GM18502 (cell line): ENCODE measurements at regions not wholly inside any gene's neighbourhood (a gene's known extent, or its start where the extent isn't known, plus 50 kb on each side); places are given as distances from the start of the nearest gene placed in this dataset.

Experiments
- ATAC-seq: cut with Tn5 transposase; IDR thresholded peaks from one replicate; pipeline ENCODE4 v1.9.1; 2021; ENCODE audit warnings: mild to moderate bottlenecking; ENCODE audit not compliant: unreplicated experiment, poor library complexity

DNA sequence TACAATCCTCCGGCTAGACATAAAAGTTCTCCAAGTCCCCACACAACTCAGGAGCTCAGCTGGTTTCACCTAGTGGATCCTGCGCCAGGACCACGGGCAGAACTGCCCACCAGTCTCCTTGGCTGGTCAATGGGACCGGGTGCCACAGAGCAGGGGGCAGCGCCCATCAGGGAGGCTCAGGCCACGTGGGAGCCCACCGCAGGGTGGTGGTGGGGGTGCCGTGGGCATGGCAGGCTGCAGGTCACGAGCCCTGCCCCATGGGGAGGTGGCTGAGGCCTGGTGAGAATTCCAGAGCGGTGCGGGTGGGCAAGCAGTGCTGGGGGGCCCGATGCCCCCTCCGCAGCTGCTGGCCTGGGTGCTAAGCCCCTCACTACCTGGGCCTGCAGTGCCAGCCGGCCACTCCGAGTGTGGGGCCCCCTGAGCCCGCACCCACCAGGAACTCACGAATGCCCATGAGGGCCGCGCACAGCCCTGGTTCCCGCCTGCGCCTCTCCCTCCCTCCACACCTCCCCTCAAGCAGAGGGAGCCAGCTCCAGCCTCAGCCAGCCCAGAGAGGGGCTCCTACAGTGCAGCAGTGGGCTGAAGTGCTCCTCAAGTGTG lies 1091.9 kb upstream of the TENM4 start:
- ATAC-seq, result no peak

DNA sequence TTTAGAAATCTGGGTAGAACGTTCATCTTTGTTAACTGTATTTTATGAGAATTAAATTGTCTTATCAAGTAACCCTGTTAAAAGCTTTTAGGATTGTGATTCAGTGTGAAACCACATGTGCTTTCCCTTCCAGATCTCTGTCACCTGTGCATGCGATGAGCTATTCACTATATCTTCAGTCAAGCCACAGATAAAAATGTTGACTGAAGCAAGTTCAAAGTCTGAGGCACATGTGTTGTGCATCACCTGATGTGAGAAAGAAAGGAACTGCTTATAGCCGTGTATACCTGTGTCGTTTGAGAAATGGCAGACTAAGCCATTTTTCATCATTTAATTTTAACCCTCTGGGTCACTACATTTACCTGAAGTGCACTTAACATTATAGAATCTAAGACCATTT lies 1088.9 kb upstream of the TENM4 start:
- ATAC-seq, result no peak

DNA sequence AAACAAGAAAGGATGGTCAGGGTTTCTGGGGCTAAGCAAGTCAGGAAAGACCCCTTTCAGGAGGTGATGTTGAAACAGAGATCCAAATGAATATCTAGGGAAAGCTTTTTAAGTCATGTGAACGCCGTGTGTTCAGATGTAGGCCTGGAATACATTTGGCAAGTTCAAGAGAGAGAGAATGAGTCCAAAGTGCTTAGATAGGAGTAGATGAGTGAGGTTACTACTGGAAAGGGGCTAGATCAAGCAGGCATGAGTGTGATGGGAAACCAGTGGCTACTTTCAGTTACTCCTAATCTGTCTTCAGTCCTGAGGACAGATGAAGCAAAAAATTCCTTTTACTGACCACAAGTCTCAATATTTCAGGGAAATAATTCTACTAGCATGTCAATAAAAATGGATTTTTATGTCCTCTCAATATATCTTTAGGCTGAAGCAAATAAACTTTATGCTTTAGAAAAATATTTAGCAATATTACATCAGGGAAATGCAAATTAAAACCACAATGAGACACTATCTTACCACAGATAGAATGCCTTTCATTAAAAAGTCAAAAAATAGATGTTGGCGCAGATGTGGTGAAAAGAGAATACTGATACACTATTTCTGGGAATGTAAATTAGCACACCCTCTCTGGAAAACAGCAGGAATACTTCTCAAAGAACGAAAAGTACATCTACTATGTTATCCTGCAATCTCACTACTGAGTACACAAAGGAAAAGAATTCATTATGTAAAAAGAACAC lies 1085.0 kb upstream of the TENM4 start:
- ATAC-seq, result no peak

DNA sequence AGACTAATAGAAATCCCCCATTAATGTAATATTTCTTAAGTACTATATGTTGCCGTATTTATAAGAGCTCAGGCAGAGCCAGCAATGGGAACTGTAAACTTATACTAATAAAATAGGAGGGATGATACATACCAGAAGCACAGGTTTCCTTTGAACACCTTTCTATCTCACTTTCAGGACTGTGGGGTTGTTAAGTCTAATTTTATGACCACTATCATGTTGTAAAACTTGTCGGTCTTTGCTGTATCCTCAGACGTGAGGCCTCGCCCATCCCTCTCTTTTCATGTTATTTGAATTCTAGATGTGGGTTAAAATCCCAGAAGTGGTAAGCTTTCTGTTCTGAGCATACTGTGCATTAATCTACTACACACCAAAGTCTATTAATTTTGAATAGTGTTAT lies 1083.5 kb upstream of the TENM4 start:
- no peak for ATAC-seq

GRCh38 chr11:80523057-80523456 lies 1082.2 kb upstream of the TENM4 start:
- ATAC-seq, result no peak

DNA sequence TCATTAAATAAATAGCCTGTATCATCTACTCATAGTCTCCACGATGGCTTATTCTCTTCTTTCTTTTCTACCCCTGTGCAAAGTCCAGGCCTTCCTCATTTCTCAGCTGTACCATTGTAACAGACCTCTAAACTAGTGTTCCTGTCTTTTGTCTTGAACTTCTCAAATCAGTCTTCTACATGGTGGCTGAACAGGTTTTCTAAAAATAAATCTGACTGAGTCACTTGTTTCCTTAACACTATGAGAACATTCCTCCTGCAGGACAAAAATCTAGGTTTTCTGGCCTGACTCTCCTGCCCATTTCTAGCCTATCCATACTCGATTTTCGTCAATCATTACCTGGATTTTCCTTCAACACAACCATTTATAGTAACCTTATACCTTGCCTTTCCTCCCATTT lies 1080.8 kb upstream of the TENM4 start:
- no peak for ATAC-seq

DNA sequence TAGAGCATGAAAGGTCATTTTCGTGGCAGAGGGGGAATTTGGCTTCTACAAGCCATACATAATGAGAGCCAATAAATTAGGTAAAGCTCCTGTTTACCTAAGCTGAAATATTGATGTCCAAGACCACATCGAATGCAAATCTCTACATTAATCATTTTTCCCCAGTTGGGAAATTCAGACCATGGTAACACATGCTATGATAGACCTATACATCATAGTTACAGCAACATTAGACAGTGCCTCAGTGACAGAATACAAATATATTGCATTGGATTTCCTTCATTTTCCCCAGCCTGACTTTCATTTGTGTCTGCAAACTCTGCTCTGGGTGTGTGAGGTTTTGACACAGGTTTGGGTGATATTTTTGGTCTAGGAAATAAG lies 1079.7 kb upstream of the TENM4 start:
- no peak for ATAC-seq

DNA sequence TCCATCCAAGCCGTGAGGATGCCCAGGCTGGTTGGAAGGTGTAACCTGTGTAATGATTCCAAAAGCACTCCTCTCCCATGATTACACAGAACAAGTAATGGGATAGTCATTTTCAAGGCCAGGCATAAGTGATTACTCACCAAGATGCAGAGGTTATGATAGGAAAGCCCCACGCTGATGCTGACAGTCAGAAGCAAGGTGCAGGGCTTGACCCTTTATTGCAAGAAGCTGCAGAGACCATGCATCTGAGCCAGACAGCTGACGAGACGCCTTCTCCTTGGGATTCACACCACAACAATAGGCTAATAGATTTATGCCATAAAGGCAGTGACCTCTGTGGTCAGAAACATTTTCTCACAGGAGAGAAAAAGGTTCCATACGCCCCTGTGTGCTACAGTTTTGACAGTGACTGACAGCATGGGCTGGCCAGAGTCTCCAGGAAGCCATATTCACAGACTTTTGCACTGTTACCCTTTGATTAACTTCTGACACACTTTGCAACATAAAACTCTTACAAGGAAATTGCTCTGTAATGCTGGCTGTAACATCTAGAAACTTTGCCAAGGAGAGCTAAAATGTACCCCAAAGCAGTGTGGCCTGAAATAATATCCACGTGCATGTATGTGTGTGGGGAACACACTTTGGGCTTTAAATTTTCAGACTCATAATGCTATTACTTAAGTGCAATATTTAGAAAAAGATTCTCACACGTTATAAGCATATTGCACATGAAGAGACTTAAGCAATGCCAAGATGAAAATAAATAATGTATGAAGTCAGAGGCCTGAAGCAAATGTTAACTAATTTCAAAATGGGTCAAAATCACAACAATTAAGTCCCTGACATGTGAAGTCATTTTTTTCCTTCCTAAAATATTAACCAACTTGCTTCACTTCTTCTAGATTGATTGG lies 1079.0 kb upstream of the TENM4 start:
- no peak for ATAC-seq

GRCh38 chr11:80517701-80518100 lies 1076.9 kb upstream of the TENM4 start:
- no peak for ATAC-seq

DNA sequence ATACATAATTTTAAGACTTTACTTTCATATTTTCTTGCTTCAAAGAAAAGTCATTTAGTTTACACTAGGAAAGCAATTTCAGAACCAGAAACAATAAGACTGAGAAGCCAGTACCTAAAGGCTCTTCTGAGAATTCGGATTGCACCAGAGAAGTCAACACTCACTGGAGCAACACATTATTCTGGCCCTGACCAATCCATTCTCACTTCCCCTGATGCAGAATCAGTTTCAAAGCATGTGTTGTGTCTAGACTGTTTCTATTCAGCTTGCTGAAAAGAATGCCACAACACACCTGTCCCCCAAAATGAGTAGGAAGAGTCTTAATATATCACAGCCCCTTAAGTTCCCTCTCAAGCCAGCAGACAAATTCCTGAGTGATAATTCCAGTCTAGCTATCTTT lies 1074.3 kb upstream of the TENM4 start:
- peak; percentile 76 for ATAC-seq

GRCh38 chr11:80512491-80512890 lies 1071.7 kb upstream of the TENM4 start:
- ATAC-seq, result no peak

DNA sequence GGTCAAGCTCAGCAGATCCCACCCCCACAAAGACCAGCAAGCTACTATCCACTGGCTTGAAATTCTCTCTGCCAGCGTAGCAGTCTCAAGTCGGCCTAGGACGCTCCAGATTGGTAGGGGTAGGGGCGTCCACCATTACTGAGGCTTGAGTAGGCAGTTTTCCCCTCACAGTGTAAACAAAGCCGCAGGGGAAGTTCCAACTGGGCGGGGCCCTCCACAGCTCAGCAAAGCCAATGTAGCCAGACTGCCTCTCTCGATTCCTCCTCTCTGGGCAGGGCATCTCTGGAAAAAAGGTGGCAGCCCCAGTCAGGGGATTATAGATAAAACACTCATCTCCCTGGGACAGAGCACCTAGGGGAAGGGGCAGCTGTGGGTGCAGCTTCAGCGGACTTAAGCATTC lies 1064.9 kb upstream of the TENM4 start:
- ATAC-seq, result no peak

DNA sequence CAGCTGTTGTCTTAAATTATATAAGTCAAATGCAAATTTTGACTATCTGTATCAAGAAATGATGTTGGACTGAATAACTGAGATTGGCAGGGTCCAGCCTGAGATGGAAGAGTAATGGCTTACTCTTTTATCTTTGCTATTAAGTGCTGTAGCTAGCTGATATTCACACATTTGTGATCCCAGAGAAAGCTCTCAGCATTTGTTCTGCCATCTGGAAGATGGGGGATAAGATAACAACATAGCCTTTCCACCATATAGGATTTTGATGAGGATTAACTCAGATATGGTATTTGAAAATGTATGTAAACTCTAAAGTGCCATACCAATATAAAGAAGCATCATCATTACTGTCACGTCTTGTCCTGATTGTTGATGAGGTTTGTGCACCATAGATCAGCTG lies 1063.2 kb upstream of the TENM4 start:
- ATAC-seq, result no peak

- no peak for ATAC-seq
These were observed 1061.7 kb upstream of the TENM4 start for GRCh38 chr11:80502511-80502910.

- ATAC-seq, result no peak
These were observed 1054.3 kb upstream of the TENM4 start for GRCh38 chr11:80495116-80495515.

- ATAC-seq, result no peak
These were observed 1047.1 kb upstream of the TENM4 start for GRCh38 chr11:80487952-80488351.

- ATAC-seq, result no peak
These were observed 1045.8 kb upstream of the TENM4 start for GRCh38 chr11:80486678-80487077.

GRCh38 chr11:80477178-80477577 lies 1036.3 kb upstream of the TENM4 start:
- no peak for ATAC-seq

- ATAC-seq, result peak; percentile 86
These were observed 1032.7 kb upstream of the TENM4 start for GRCh38 chr11:80473562-80473961.

DNA sequence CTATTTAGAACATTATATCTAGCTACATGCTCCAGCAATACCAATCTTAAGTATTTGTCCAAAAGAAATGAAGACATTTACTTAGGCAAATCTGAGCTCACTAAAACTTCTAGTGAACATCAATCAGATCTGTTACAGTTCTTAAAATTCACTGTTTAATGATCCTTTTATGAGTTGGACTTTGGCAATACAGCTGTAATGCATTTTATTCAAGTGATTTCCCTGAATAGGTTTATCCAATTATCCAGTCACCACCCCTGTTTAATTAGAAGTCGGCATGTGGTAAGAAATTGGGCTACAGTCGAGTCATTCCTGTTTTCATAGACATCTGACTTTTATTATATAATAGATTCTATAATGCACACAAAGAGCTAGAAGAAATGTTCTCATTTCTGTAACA lies 1029.0 kb upstream of the TENM4 start:
- ATAC-seq, result no peak

GRCh38 chr11:80466570-80466969 lies 1025.7 kb upstream of the TENM4 start:
- no peak for ATAC-seq
